GM06990 (cell line): ENCODE measurements at regions not wholly inside any gene's neighbourhood (a gene's known extent, or its start where the extent isn't known, plus 50 kb on each side); places are given as distances from the start of the nearest gene placed in this dataset.

Experiments
- DNase-seq: peaks from one replicate; pipeline ENCODE4 v3.0.0-alpha.2; 2011; ENCODE audit not compliant: insufficient read length; ENCODE audit errors: extremely low read depth
- H3K27me3 ChIP-seq: replicated peaks from 2 replicates; pipeline ENCODE4 v1.6.0; 2011; ENCODE audit warnings: low read length; ENCODE audit not compliant: control insufficient read depth, insufficient read depth
- H3K36me3 ChIP-seq: 2 replicates; pipeline ENCODE4 v1.5.1; 2011; ENCODE audit warnings: low read length; ENCODE audit not compliant: control insufficient read depth, insufficient read depth
- H3K4me3 ChIP-seq: replicated peaks from 2 replicates; pipeline ENCODE4 v1.5.1; 2011; ENCODE audit warnings: low read depth, mild to moderate bottlenecking, control low read depth, low read length
- TF ChIP-seq, protein P1 (sequence below): IDR thresholded peaks from 2 replicates; pipeline ENCODE4 v1.5.1; 2011; ENCODE audit warnings: low read length, control low read depth, mild to moderate bottlenecking, inconsistent platforms; ENCODE audit not compliant: insufficient read depth, poor library complexity, severe bottlenecking

DNA sequence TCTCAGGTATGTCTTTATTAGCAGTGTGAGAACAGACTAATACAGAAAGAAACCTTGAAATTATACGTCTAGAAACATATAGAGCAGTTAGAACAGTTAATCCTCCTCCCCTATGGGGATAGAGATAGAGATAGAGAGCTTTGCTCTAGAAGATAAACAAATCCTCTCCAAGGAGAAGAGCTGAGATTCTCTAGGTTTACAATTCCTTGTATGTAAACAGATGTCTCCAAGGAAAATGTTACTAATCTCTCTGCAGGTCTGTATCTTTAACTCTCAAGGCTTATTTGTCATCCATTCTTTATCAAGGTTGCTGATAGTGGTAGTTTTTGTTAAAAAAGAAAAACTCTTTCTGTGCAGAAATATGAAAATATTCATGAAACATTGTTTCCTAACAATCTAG lies 282.1 kb upstream of the GIMD1 start:
- Histone ChIP-seq H3K27me3 (no peaks in the 10 kb centered on the region), H3K4me3 (no peak overlapping the region), H3K36me3 (no peaks in the 10 kb centered on the region)
- DNase-seq = no peak
- TF ChIP-seq, protein P1, sequence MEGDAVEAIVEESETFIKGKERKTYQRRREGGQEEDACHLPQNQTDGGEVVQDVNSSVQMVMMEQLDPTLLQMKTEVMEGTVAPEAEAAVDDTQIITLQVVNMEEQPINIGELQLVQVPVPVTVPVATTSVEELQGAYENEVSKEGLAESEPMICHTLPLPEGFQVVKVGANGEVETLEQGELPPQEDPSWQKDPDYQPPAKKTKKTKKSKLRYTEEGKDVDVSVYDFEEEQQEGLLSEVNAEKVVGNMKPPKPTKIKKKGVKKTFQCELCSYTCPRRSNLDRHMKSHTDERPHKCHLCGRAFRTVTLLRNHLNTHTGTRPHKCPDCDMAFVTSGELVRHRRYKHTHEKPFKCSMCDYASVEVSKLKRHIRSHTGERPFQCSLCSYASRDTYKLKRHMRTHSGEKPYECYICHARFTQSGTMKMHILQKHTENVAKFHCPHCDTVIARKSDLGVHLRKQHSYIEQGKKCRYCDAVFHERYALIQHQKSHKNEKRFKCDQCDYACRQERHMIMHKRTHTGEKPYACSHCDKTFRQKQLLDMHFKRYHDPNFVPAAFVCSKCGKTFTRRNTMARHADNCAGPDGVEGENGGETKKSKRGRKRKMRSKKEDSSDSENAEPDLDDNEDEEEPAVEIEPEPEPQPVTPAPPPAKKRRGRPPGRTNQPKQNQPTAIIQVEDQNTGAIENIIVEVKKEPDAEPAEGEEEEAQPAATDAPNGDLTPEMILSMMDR = no peak

DNA sequence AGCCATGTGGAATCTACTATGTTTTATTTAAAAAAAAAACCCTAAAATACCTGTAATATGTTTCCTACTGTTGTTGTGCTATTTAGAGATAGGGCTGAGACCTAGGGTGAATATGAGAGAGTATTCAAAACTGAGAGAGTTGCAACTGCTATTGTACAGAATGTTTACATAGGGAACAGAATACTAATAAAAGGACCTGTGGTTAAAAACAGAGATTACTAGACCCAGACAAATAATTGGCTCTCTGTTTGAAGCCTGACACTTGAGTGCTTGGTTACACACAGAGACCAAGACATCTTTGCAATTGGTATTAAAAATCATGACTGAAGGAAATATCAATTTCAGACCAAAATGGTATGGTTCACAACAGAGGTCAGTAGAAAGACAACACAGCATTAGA lies 278.9 kb upstream of the GIMD1 start:
- no peak for DNase-seq
- H3K36me3 ChIP-seq = no peaks in the 10 kb centered on the region
- H3K4me3 ChIP-seq = no peak overlapping the region
- TF ChIP-seq, protein P1 = no peak
- H3K27me3 ChIP-seq = no peaks in the 10 kb centered on the region

DNA sequence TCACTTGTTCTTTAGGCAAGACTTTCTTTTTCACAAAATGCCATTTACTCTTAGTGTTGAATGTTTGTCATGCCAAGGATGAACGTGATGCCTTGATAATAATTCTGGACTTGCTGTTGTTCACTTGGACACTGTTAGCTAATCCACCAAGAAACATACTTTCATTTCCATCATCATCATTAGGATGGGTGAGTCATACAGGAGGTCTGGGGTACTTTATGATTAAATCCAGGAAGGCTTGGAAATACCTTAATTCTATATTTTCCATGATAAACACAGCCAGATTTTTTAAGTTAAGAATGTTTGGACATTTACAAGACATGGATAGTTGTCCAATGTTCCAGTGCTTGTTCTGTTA lies 260.7 kb upstream of the GIMD1 start:
- TF ChIP-seq, protein P1 = no peak
- no peak for DNase-seq
- no peaks in the 10 kb centered on the region for H3K36me3 ChIP-seq
- no peaks in the 10 kb centered on the region for H3K27me3 ChIP-seq
- no peak overlapping the region for H3K4me3 ChIP-seq

GRCh38 chr4:106628586-106629267 lies 260.1 kb upstream of the GIMD1 start:
- H3K4me3 ChIP-seq = no peak overlapping the region
- H3K27me3 ChIP-seq = no peaks in the 10 kb centered on the region
- no peak for DNase-seq
- TF ChIP-seq, protein P1 = no peak
- H3K36me3 ChIP-seq = no peaks in the 10 kb centered on the region

DNA sequence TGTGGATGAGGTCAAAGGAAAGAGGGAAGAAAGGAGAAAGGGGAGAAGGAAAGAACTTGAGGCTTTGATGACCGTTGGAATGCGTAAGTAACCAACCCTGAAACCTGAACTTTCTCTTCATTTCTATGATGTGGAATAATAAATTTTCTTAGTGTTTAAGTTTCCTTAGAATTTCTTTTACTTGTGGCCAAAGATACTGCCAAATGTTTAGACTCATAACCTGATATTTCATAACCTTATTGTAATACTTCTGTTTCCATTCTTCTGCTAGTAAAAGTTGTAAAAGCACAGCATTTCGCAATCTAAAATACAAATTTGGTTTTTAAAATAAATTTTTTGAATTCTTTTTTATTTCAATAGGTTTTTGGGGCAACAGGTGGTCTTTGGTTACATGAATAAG lies 258.5 kb upstream of the GIMD1 start:
- no peak for DNase-seq
- Histone ChIP-seq H3K27me3 (no peaks in the 10 kb centered on the region), H3K4me3 (no peak overlapping the region), H3K36me3 (no peaks in the 10 kb centered on the region)
- TF ChIP-seq, protein P1 = no peak

- Histone ChIP-seq H3K36me3 (no peaks in the 10 kb centered on the region), H3K4me3 (no peak overlapping the region), H3K27me3 (no peaks in the 10 kb centered on the region)
- no peak for DNase-seq
- TF ChIP-seq, protein P1 = no peak
These were observed 256.1 kb upstream of the GIMD1 start for GRCh38 chr4:106624671-106625070.
